ENCODE measurements at regions not wholly inside any gene's neighbourhood (a gene's known extent, or its start where the extent isn't known, plus 50 kb on each side); places are given as distances from the start of the nearest gene placed in this dataset.

DNA sequence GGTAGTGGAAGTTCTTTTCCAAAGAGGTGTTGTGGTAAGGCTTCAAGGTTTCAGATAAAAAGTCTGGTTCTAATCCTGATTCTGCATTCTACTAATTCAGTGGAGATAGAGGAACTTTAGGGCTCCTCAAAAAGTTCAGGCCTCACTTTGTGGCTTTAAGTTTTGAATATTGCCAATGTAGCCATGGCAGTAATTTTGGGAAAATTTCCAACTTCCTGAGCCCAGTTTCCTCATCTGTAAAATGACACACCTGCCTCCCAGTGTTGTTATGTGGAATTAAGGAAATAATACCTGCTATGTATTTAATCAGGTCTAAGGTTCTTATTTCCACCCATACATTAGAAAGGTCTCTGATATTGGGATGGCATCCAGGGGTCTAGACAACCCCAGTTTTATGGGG is 147.6 kb upstream of the ITGA6 start:
- DNase-seq = no peak
- no peak overlapping the region for H3K9ac ChIP-seq (ENCODE audit: low read depth, low read length)
- no peak for ATAC-seq (ENCODE audit: insufficient read depth, low read depth)
- H3K4me3 ChIP-seq (ENCODE audit: low read depth in 1 of 2, low read length in 2 of 2) = no peak overlapping the region
- no peak overlapping the region for H3K4me2 ChIP-seq (ENCODE audit: insufficient read depth, low read length)
- H4K20me1 ChIP-seq (ENCODE audit: insufficient read depth, low read length) = no peaks in the 10 kb centered on the region
- no peaks in the 10 kb centered on the region for H3K27me3 ChIP-seq (ENCODE audit: insufficient read depth, low read length, poor library complexity)
- no peak overlapping the region for H2AFZ ChIP-seq (ENCODE audit: low read depth, low read length)
- H3K36me3 ChIP-seq (ENCODE audit: insufficient read depth, low read length) = no peaks in the 10 kb centered on the region
- no peaks in the 10 kb centered on the region for H3K4me1 ChIP-seq (ENCODE audit: insufficient read depth, low read length)
- H3K9me3 ChIP-seq (ENCODE audit: insufficient read depth, low read length, severe bottlenecking) = peaks cover 3% of the 10 kb centered on the region
- H3K79me2 ChIP-seq (ENCODE audit: insufficient read depth, low read length) = no peaks in the 10 kb centered on the region
- no peak overlapping the region for H3K27ac ChIP-seq (ENCODE audit: low read length)
- TF ChIP-seq EZH2 (IDR thresholded peaks at IDR 0.05; ENCODE audit: borderline replicate concordance, low read depth, low read length, severe bottlenecking) = no peak
- TF ChIP-seq, protein P1, sequence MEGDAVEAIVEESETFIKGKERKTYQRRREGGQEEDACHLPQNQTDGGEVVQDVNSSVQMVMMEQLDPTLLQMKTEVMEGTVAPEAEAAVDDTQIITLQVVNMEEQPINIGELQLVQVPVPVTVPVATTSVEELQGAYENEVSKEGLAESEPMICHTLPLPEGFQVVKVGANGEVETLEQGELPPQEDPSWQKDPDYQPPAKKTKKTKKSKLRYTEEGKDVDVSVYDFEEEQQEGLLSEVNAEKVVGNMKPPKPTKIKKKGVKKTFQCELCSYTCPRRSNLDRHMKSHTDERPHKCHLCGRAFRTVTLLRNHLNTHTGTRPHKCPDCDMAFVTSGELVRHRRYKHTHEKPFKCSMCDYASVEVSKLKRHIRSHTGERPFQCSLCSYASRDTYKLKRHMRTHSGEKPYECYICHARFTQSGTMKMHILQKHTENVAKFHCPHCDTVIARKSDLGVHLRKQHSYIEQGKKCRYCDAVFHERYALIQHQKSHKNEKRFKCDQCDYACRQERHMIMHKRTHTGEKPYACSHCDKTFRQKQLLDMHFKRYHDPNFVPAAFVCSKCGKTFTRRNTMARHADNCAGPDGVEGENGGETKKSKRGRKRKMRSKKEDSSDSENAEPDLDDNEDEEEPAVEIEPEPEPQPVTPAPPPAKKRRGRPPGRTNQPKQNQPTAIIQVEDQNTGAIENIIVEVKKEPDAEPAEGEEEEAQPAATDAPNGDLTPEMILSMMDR (IDR thresholded peaks at IDR 0.05; ENCODE audit: borderline replicate concordance, extremely low read depth, low read length, poor library complexity, severe bottlenecking) = no peak

DNA sequence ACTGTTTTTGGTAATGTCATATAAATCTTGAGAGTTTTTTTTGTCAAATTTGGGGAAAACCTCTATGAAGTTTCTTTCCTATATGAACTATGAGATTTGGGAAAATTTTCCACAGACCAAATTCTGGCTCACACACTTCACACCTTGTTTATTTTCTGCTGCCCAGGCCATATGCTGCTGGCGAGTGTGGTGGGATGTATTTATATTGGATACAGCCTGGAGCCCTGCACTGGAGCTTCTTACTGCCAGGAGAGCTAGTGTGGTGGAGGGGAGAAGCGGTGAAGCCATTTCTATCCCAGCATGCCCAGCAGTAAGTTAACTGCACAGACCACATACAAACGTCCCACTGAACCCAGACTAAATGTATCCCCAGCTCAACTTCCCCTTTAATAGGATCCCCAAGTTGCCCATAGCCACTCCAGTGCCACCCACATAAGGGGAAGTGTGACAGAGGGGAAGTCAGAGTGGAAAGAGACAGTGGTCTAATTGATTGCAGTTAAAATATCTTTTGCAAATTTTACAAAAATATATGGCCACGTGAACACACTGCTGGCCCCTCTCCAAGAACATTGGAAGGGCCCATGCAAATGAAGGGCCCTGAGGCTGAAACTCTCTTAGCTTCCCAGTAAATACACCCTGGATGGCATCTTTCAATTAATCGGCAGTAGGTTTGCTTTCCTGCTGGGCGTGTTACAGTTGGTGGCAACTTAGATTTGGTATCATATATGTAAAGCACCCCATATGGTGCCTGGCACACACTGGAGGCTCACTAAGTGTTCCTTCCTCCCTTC is 146.6 kb upstream of the ITGA6 start:
- H4K20me1 ChIP-seq (ENCODE audit: insufficient read depth, low read length) = no peaks in the 10 kb centered on the region
- no peak overlapping the region for H2AFZ ChIP-seq (ENCODE audit: low read depth, low read length)
- H3K4me3 ChIP-seq (ENCODE audit: low read depth in 1 of 2, low read length in 2 of 2) = no peak overlapping the region
- no peaks in the 10 kb centered on the region for H3K36me3 ChIP-seq (ENCODE audit: insufficient read depth, low read length)
- no peak for ATAC-seq (ENCODE audit: insufficient read depth, low read depth)
- no peak for DNase-seq
- no peaks in the 10 kb centered on the region for H3K79me2 ChIP-seq (ENCODE audit: insufficient read depth, low read length)
- H3K4me2 ChIP-seq (ENCODE audit: insufficient read depth, low read length) = no peak overlapping the region
- TF ChIP-seq, protein P1 (IDR thresholded peaks at IDR 0.05; ENCODE audit: borderline replicate concordance, extremely low read depth, low read length, poor library complexity, severe bottlenecking) = no peak
- no peak for TF ChIP-seq EZH2 (IDR thresholded peaks at IDR 0.05; ENCODE audit: borderline replicate concordance, low read depth, low read length, severe bottlenecking)
- H3K27ac ChIP-seq (ENCODE audit: low read length) = no peak overlapping the region
- H3K27me3 ChIP-seq (ENCODE audit: insufficient read depth, low read length, poor library complexity) = peaks cover 7% of the 10 kb centered on the region
- no peaks in the 10 kb centered on the region for H3K4me1 ChIP-seq (ENCODE audit: insufficient read depth, low read length)
- no peak overlapping the region for H3K9ac ChIP-seq (ENCODE audit: low read depth, low read length)
- peaks cover 3% of the 10 kb centered on the region for H3K9me3 ChIP-seq (ENCODE audit: insufficient read depth, low read length, severe bottlenecking)

DNA sequence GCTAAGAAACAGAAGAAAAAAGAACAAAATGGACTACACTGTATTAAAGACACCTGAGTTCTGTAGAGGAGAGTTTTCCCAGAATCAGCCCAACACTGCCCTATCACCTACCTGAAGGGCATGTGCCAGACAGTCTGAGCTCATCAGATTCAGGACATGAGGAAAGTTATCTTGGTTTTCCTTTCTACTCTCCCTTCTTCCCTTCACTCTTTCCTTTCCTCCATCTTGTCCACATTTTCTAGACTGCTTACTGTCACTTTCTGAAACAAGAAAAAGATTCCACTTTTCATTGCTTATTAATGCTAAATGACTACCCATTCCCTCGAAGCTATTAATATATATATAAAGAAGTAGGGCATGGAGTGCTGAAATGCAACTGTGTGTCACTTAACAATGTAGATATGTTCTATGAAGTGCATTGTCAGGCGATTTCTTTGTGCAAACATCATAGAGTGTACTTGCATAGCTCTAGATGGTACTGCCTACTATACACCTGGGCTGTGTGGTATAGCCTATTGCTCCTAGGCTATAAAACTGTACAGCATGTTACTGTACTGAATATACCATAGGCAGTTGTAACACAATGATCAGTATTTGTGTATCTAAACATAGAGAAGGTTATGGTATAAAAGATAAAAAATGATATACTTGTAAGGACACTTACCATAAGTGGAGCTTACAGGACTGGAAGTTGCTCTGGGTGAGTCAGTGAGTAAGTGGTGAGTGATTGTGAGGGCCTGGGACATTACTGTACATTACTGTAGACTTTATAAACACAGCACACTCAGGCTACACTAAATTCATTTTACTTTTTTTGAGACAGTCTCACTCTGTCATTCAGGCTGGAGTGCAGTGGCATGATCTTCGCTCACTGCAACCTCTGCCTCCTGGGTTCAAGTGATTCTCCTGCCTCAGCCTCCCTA is 145.5 kb upstream of the ITGA6 start:
- Histone ChIP-seq H3K36me3 (ENCODE audit: insufficient read depth, low read length) (no peaks in the 10 kb centered on the region), H3K79me2 (ENCODE audit: insufficient read depth, low read length) (no peaks in the 10 kb centered on the region), H3K4me3 (ENCODE audit: low read depth in 1 of 2, low read length in 2 of 2) (no peak overlapping the region), H3K4me1 (ENCODE audit: insufficient read depth, low read length) (no peaks in the 10 kb centered on the region), H2AFZ (ENCODE audit: low read depth, low read length) (no peak overlapping the region; the same call in 1 of the 2 replicates), H3K27me3 (ENCODE audit: insufficient read depth, low read length, poor library complexity) (peaks cover 7% of the 10 kb centered on the region), H3K4me2 (ENCODE audit: insufficient read depth, low read length) (no peak overlapping the region), H3K9ac (ENCODE audit: low read depth, low read length) (no peak overlapping the region), H3K9me3 (ENCODE audit: insufficient read depth, low read length, severe bottlenecking) (peaks cover 1% of the 10 kb centered on the region), H3K27ac (ENCODE audit: low read length) (no peak overlapping the region), H4K20me1 (ENCODE audit: insufficient read depth, low read length) (no peaks in the 10 kb centered on the region)
- TF ChIP-seq, protein P1 (IDR thresholded peaks at IDR 0.05; ENCODE audit: borderline replicate concordance, extremely low read depth, low read length, poor library complexity, severe bottlenecking) = no peak
- no peak for TF ChIP-seq EZH2 (IDR thresholded peaks at IDR 0.05; ENCODE audit: borderline replicate concordance, low read depth, low read length, severe bottlenecking)
- no peak for ATAC-seq (ENCODE audit: insufficient read depth, low read depth)
- no peak for DNase-seq
